SK-N-SH treated with all-trans-retinoic acid at 6 μM for 48 hours (cell line): ENCODE measurements at regions not wholly inside any gene's neighbourhood (a gene's known extent, or its start where the extent isn't known, plus 50 kb on each side); places are given as distances from the start of the nearest gene placed in this dataset.

Experiments used
- BACH2 ChIP-seq: fragments of 250-450 bp; sonication (Bioruptor Pico); IDR thresholded peaks from 2 replicates; pipeline ENCODE4 v1.9.0; 2021; ENCODE audit warnings: mild to moderate bottlenecking, borderline replicate concordance
- CREB5 ChIP-seq: fragments of 250-450 bp; sonication (Bioruptor Pico); IDR thresholded peaks from 2 replicates; pipeline ENCODE4 v1.5.1; 2020; ENCODE audit warnings: low read depth, mild to moderate bottlenecking, moderate library complexity
- CSDC2 ChIP-seq: fragments of 250-450 bp; sonication (Bioruptor Pico); IDR thresholded peaks from 2 replicates; pipeline ENCODE4 v1.5.0; 2020; ENCODE audit warnings: mild to moderate bottlenecking, moderate library complexity
- ISL1 ChIP-seq: fragments of 250-450 bp; sonication (Bioruptor Pico); IDR thresholded peaks from 2 replicates; pipeline ENCODE4 v2.1.2; 2022; ENCODE audit warnings: mild to moderate bottlenecking, moderate library complexity
- OSR1 ChIP-seq: fragments of 250-450 bp; sonication (Bioruptor Pico); IDR thresholded peaks from 2 replicates; pipeline ENCODE4 v1.8.0; 2022; ENCODE audit warnings: moderate library complexity, mild to moderate bottlenecking, inconsistent platforms
- PATZ1 ChIP-seq: fragments of 250-450 bp; sonication (Bioruptor Pico); IDR thresholded peaks from 2 replicates; pipeline ENCODE4 v1.8.0; 2020; ENCODE audit warnings: mild to moderate bottlenecking, moderate library complexity, borderline replicate concordance
- RARB ChIP-seq: fragments of 250-450 bp; sonication (Bioruptor Pico); IDR thresholded peaks from 2 replicates; pipeline ENCODE4 v1.8.0; 2021; ENCODE audit warnings: mild to moderate bottlenecking, moderate library complexity
- TSHZ2 ChIP-seq: fragments of 250-450 bp; sonication (Bioruptor Pico); IDR thresholded peaks from 2 replicates; pipeline ENCODE4 v1.5.0; 2020; ENCODE audit warnings: mild to moderate bottlenecking, moderate library complexity
- ZFP3 ChIP-seq: fragments of 250-450 bp; sonication (Bioruptor Pico); IDR thresholded peaks from 2 replicates; pipeline ENCODE4 v1.5.0; 2020; ENCODE audit warnings: mild to moderate bottlenecking, moderate library complexity

- TF ChIP-seq ZFP3 (CRISPR knock-in tag): no peak
- no peak for TF ChIP-seq BACH2 (CRISPR knock-in tag)
- no peak for TF ChIP-seq CSDC2 (CRISPR knock-in tag)
- TF ChIP-seq PATZ1 (CRISPR knock-in tag): no peak
- TF ChIP-seq RARB: no peak
- TF ChIP-seq ISL1 (CRISPR knock-in tag): no peak
- no peak for TF ChIP-seq OSR1 (CRISPR knock-in tag)
- TF ChIP-seq CREB5: no peak
- no peak for TF ChIP-seq TSHZ2
Measured at GRCh38 chr6:68313911-68314310, 321.2 kb upstream of the ADGRB3 start.
